Naive thymus-derived CD4-positive, alpha-beta T cell (primary cell): ENCODE measurements at regions not wholly inside any gene's neighbourhood (a gene's known extent, or its start where the extent isn't known, plus 50 kb on each side); places are given as distances from the start of the nearest gene placed in this dataset.

Experiments used
- ATAC-seq: fragments of 150-1000 bp; cut with Tn5 transposase; 2 replicates; pipeline ENCODE4 v1.10.0; 2021; ENCODE audit warnings: mild to moderate bottlenecking, moderate library complexity
- CTCF ChIA-PET: fragments of 350-600 bp; sonication (Branson Sonifier 250); formaldehyde crosslinking; loops from one replicate; lab custom pipeline; 2021; ENCODE audit warnings: antibody characterized with exemption; lab: Charles Lee
- POLR2A ChIA-PET: fragments of 350-600 bp; sonication (Branson Sonifier 250); formaldehyde crosslinking; loops from one replicate; lab custom pipeline; 2021; ENCODE audit warnings: antibody characterized with exemption, inconsistent platforms; lab: Charles Lee
- DNase-seq, 9 donors: peaks; one replicate each; pipeline versions ENCODE4 v3.0.0 to v3.0.0-alpha.2; 2020 to 2022; ENCODE audit warnings: mixed read lengths in 1 of 9
- H3K27ac ChIP-seq: one replicate; pipeline ENCODE4 v1.7.0; 2013; ENCODE audit warnings: mild to moderate bottlenecking, low read depth, low read length, moderate library complexity
- H3K27me3 ChIP-seq, 2 donors: one replicate each; pipeline ENCODE4 v1.7.0; 2013; ENCODE audit warnings: low read length in 2 of 2, mild to moderate bottlenecking in 2 of 2, moderate library complexity in 2 of 2; ENCODE audit not compliant: control insufficient read depth in 2 of 2, insufficient read depth in 2 of 2
- H3K36me3 ChIP-seq, 3 experiments: 1 replicate in 2 of 3; 2 replicates in 1 of 3; pipeline ENCODE4 v1.7.0; 2013; ENCODE audit warnings: low read length in 3 of 3, mild to moderate bottlenecking in 3 of 3, moderate library complexity in 1 of 3; ENCODE audit not compliant: insufficient read depth in 3 of 3, control insufficient read depth in 2 of 3
- H3K4me1 ChIP-seq, 2 donors: one replicate each; pipeline ENCODE4 v1.7.0; 2013; ENCODE audit warnings: low read length in 2 of 2, mild to moderate bottlenecking in 2 of 2, moderate library complexity in 1 of 2; ENCODE audit not compliant: control insufficient read depth in 2 of 2, insufficient read depth in 2 of 2
- H3K4me3 ChIP-seq: 2 replicates; pipeline ENCODE4 v1.7.0; 2013; ENCODE audit warnings: mild to moderate bottlenecking, low read length
- H3K9me3 ChIP-seq, 3 experiments: 1 replicate in 2 of 3; 2 replicates in 1 of 3; pipeline ENCODE4 v1.7.0; 2013; ENCODE audit warnings: low read length in 3 of 3; ENCODE audit not compliant: control insufficient read depth in 2 of 3
- H3K27ac Mint-ChIP-seq, 9 donors: one replicate each; pipeline ENCODE4 v1.8.0; 2020 to 2022; ENCODE audit warnings: mixed read lengths in 9 of 9, mild to moderate bottlenecking in 8 of 9, moderate library complexity in 5 of 9, inconsistent platforms in 2 of 9
- H3K27me3 Mint-ChIP-seq, 5 donors: one replicate each; pipeline ENCODE4 v1.8.0; 2021 to 2022; ENCODE audit warnings: mixed read lengths in 5 of 5, mild to moderate bottlenecking in 1 of 5
- H3K36me3 Mint-ChIP-seq, 5 donors: one replicate each; pipeline ENCODE4 v1.8.0; 2020 to 2022; ENCODE audit warnings: mixed read lengths in 5 of 5, mild to moderate bottlenecking in 3 of 5, inconsistent platforms in 1 of 5
- H3K4me1 Mint-ChIP-seq, 7 donors: one replicate each; pipeline ENCODE4 v1.8.0; 2020 to 2022; ENCODE audit warnings: mixed read lengths in 7 of 7, mild to moderate bottlenecking in 3 of 7, inconsistent platforms in 1 of 7
- H3K4me3 Mint-ChIP-seq, 10 donors: one replicate each; pipeline ENCODE4 v1.8.0; 2020 to 2022; ENCODE audit warnings: mild to moderate bottlenecking in 10 of 10, mixed read lengths in 10 of 10, moderate library complexity in 6 of 10, inconsistent platforms in 2 of 10
- H3K9me3 Mint-ChIP-seq, 11 donors: one replicate each; pipeline ENCODE4 v1.8.0; 2020 to 2022; ENCODE audit warnings: mixed read lengths in 11 of 11, mild to moderate bottlenecking in 4 of 11, inconsistent platforms in 1 of 11, moderate library complexity in 1 of 11
- intact Hi-C, 2 donors: fragments of 100-400 bp; cut with micrococcal nuclease; formaldehyde crosslinking; loops; one replicate each; pipeline ENCODE4 v1.15.1; 2023

- Histone ChIP-seq H3K27me3 (no peaks in the 10 kb centered on the region), H3K9me3 (no peaks in the 10 kb centered on the region), H3K4me3 (no peak overlapping the region), H3K36me3 (no peaks in the 10 kb centered on the region), H3K4me1 (no peaks in the 10 kb centered on the region), H3K27ac (no peak overlapping the region)
- Mint-ChIP-seq H3K9me3 (peaks cover 0 to 2% (median 0%) of the 10 kb centered on the region in 11 donors), H3K36me3 (no peaks in the 10 kb centered on the region), H3K4me3 (no peak overlapping the region), H3K27me3 (peaks cover 1 to 22% (median 12%) of the 10 kb centered on the region in 5 donors), H3K27ac (no peak overlapping the region), H3K4me1 (no peaks in the 10 kb centered on the region)
- DNase-seq (no peak), ATAC-seq (no peak)
- ChIA-PET CTCF (no interaction called here), POLR2A (no interaction called here)
- intact Hi-C loops = no loop called here
These were observed 314.1 kb upstream of the SP4 start for GRCh38 chr7:21113609-21114415.

GRCh38 chr7:21123586-21123985, 304.3 kb upstream of the SP4 start:
- no peak overlapping the region for H3K27ac Mint-ChIP-seq
- no peaks in the 10 kb centered on the region for H3K4me1 Mint-ChIP-seq
- DNase-seq (no peak), ATAC-seq (no peak)
- ChIA-PET CTCF (no interaction called here), POLR2A (no interaction called here)
- intact Hi-C loops = no loop called here
- Histone ChIP-seq H3K36me3 (no peaks in the 10 kb centered on the region), H3K27me3 (no peaks in the 10 kb centered on the region), H3K9me3 (no peaks in the 10 kb centered on the region), H3K27ac (no peak overlapping the region), H3K4me3 (no peak overlapping the region), H3K4me1 (no peaks in the 10 kb centered on the region)
- no peaks in the 10 kb centered on the region for H3K9me3 Mint-ChIP-seq
- H3K27me3 Mint-ChIP-seq = peaks cover 0 to 15% (median 5%) of the 10 kb centered on the region in 5 donors
- H3K36me3 Mint-ChIP-seq = no peaks in the 10 kb centered on the region
- no peak overlapping the region for H3K4me3 Mint-ChIP-seq

DNA sequence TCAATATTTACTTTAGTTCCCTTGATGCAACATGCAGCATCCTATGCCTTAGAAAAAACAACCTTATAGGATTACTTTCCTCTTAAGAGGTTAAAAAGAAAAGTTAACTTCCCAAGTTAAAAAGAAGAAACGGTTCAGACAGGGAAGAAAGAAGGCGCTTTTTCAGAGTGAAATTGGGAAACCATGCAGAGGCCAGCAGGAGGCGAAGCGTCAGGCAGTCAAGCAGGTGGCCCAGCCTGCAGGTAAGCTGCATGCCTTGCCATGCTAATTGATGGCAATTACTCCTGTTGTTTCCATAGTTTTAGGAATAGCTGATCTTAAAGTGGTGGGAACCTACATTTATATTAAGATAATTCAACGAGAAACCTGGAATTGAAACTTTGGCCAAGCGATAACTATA, 302.6 kb upstream of the SP4 start:
- intact Hi-C loops = no loop called here
- Mint-ChIP-seq H3K4me1 (peaks cover 0 to 2% (median 0%) of the 10 kb centered on the region in 7 donors), H3K27ac (no peak overlapping the region), H3K27me3 (peaks cover 0 to 26% (median 14%) of the 10 kb centered on the region in 5 donors), H3K9me3 (peaks cover 0 to 3% (median 0%) of the 10 kb centered on the region in 11 donors), H3K4me3 (no peak overlapping the region), H3K36me3 (no peaks in the 10 kb centered on the region)
- no peaks in the 10 kb centered on the region for H3K36me3 ChIP-seq
- H3K4me1 ChIP-seq = no peaks in the 10 kb centered on the region
- no peak for DNase-seq
- H3K27me3 ChIP-seq = no peaks in the 10 kb centered on the region
- no peak overlapping the region for H3K4me3 ChIP-seq
- ChIA-PET POLR2A (no interaction called here), CTCF (no interaction called here)
- no peak for ATAC-seq
- no peak overlapping the region for H3K27ac ChIP-seq
- H3K9me3 ChIP-seq = no peaks in the 10 kb centered on the region

DNA sequence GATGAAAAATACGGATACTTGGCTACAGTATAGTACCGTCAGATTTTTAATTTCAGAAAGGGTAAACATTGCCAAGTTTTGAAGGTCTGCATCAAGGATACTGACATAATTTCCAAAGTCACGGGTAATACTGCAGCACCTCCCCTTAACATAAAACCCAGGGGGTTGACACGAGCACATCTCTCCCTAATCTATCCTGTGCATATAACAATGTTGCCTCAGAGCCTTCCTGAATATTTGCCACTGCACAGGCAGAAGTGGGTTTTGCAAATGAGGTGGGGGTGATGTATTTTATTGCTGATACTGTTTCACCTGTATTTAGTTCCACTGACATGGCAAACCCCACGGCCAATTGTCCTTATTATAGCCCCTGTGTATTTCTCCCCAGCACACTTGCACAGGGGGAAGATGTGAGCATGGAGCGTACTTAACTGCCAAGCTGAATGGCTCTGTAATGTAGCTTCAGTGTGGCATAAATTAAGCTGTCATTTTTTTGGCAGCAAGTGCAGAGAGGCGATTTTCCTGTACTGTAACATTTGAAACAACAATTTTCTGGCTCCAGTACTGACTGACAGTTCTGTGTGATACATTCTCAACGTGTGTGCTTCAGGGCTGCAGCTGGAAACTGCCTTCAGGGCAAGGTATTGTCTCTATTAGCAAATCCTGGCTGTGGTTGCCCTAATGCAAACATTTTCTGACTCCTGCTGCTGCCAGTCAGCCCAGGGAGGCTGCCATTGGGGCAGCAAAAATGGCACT, 299.6 kb upstream of the SP4 start:
- Histone ChIP-seq H3K27ac (no peak overlapping the region), H3K36me3 (no peaks in the 10 kb centered on the region), H3K27me3 (no peaks in the 10 kb centered on the region), H3K4me3 (no peak overlapping the region), H3K4me1 (no peaks in the 10 kb centered on the region), H3K9me3 (no peaks in the 10 kb centered on the region)
- DNase-seq (no peak), ATAC-seq (no peak)
- Mint-ChIP-seq H3K36me3 (no peaks in the 10 kb centered on the region), H3K27me3 (peaks cover 0 to 46% (median 27%) of the 10 kb centered on the region in 5 donors), H3K9me3 (peaks cover 0 to 6% (median 0%) of the 10 kb centered on the region in 11 donors), H3K27ac (no peak overlapping the region), H3K4me1 (peaks cover 0 to 2% (median 0%) of the 10 kb centered on the region in 7 donors), H3K4me3 (no peak overlapping the region)
- CTCF ChIA-PET = no interaction called here
- POLR2A ChIA-PET = no interaction called here
- intact Hi-C loops = no loop called here

DNA sequence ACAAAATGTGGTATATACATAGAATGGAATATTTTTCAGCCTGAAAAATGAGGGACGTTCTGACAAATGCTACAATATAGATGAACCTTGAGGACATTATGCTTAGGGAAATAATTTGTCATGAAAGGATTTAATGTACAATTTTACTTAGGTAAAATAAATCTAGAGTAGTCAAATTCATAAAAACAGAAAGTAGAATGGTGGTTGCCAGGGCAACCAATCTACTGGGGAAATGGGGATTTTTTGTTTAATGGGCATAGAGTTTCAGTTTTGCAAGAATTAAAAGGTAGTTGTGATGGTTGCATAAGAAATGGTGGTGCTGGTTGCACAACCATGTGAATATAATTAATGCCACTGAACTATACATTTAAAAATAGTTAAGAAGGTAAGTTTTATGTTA, 296.0 kb upstream of the SP4 start:
- H3K9me3 ChIP-seq = no peaks in the 10 kb centered on the region
- Mint-ChIP-seq H3K9me3 (peaks cover 0 to 14% (median 5%) of the 10 kb centered on the region in 11 donors), H3K27ac (no peak overlapping the region), H3K4me3 (no peak overlapping the region), H3K36me3 (no peaks in the 10 kb centered on the region), H3K4me1 (peaks cover 0 to 2% (median 0%) of the 10 kb centered on the region in 7 donors), H3K27me3 (peaks cover 0 to 37% (median 24%) of the 10 kb centered on the region in 5 donors)
- ATAC-seq (no peak), DNase-seq (no peak)
- no peak overlapping the region for H3K27ac ChIP-seq
- no peaks in the 10 kb centered on the region for H3K4me1 ChIP-seq
- ChIA-PET CTCF (no interaction called here), POLR2A (no interaction called here)
- no peaks in the 10 kb centered on the region for H3K27me3 ChIP-seq
- intact Hi-C loops = no loop called here
- H3K36me3 ChIP-seq = no peaks in the 10 kb centered on the region
- H3K4me3 ChIP-seq = no peak overlapping the region

- intact Hi-C loops = no loop called here
- DNase-seq = no peak
- Histone ChIP-seq H3K36me3 (no peaks in the 10 kb centered on the region), H3K4me3 (no peak overlapping the region), H3K27ac (no peak overlapping the region), H3K4me1 (no peaks in the 10 kb centered on the region), H3K9me3 (no peaks in the 10 kb centered on the region), H3K27me3 (no peaks in the 10 kb centered on the region)
- Mint-ChIP-seq H3K27me3 (peaks cover 0 to 31% (median 15%) of the 10 kb centered on the region in 5 donors), H3K27ac (no peak overlapping the region), H3K9me3 (peaks cover 0 to 14% (median 5%) of the 10 kb centered on the region in 11 donors), H3K36me3 (no peaks in the 10 kb centered on the region), H3K4me3 (no peak overlapping the region), H3K4me1 (peaks cover 0 to 2% (median 0%) of the 10 kb centered on the region in 7 donors)
- CTCF ChIA-PET = interaction anchor here (0.7 kb wide), 1 partner anchor 9 kb away, joined by 4 read pairs; no protein-coding TSS in a partner anchor
- ATAC-seq = no peak
- POLR2A ChIA-PET = no interaction called here
These were observed 293.3 kb upstream of the SP4 start for GRCh38 chr7:21134631-21135030.
